Loucy (cell line): ENCODE measurements at regions not wholly inside any gene's neighbourhood (a gene's known extent, or its start where the extent isn't known, plus 50 kb on each side); places are given as distances from the start of the nearest gene placed in this dataset.
"Not testable (repeated sequence)": the region's sequence is repeated elsewhere in the genome, so short reads cannot be mapped to it uniquely, and the experiment has no call there.

ENCODE experiments used
- EZH2phosphoT487 ChIP-seq: fragments of 200-600 bp; IDR thresholded peaks from 2 replicates; pipeline ENCODE4 v1.6.1; 2018; ENCODE audit warnings: antibody characterized with exemption, mild to moderate bottlenecking, moderate library complexity, borderline replicate concordance
- TF ChIP-seq, protein P1 (sequence below): fragments of 200-600 bp; sonication (generic); conservative IDR thresholded peaks from 2 replicates; pipeline ENCODE4 v1.5.1; 2014; ENCODE audit warnings: mild to moderate bottlenecking, antibody characterized with exemption, low read length

DNA sequence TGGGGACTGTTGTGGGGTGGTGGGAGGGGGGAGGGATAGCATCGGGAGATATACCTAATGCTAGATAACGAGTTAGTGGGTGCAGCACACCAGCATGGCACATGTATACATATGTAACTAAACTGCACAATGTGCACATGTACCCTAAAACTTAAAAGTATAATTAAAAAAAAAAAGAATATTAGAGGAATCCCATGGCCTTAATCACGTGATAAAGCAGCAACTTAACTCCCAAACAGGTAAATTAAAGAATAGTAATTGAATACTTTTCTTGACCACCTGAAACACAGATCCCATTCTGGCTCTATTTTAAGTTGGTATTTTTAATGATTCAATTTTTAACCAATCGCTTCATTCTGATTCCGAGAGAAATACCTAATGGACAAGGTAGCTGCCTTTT lies 56.9 kb upstream of the THBS1 start:
- TF ChIP-seq, protein P1, sequence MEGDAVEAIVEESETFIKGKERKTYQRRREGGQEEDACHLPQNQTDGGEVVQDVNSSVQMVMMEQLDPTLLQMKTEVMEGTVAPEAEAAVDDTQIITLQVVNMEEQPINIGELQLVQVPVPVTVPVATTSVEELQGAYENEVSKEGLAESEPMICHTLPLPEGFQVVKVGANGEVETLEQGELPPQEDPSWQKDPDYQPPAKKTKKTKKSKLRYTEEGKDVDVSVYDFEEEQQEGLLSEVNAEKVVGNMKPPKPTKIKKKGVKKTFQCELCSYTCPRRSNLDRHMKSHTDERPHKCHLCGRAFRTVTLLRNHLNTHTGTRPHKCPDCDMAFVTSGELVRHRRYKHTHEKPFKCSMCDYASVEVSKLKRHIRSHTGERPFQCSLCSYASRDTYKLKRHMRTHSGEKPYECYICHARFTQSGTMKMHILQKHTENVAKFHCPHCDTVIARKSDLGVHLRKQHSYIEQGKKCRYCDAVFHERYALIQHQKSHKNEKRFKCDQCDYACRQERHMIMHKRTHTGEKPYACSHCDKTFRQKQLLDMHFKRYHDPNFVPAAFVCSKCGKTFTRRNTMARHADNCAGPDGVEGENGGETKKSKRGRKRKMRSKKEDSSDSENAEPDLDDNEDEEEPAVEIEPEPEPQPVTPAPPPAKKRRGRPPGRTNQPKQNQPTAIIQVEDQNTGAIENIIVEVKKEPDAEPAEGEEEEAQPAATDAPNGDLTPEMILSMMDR, result not testable (repeated sequence)
- TF ChIP-seq EZH2phosphoT487, result not testable (repeated sequence)
